MM.1S (cell line): ENCODE measurements at regions not wholly inside any gene's neighbourhood (a gene's known extent, or its start where the extent isn't known, plus 50 kb on each side); places are given as distances from the start of the nearest gene placed in this dataset.

Experiments used
- CTCF ChIP-seq: fragments of 300-600 bp; sonication (generic); IDR thresholded peaks from 2 replicates; pipeline ENCODE4 v1.5.1; 2016; ENCODE audit warnings: antibody characterized with exemption, low read length, mixed read lengths
- EZH2 ChIP-seq: fragments of 300-600 bp; sonication (generic); optimal IDR thresholded peaks from 2 replicates; pipeline ENCODE3; 2017; ENCODE audit warnings: low read depth, mild to moderate bottlenecking, antibody characterized with exemption, low read length, mixed read lengths

- TF ChIP-seq CTCF = no peak
- TF ChIP-seq EZH2 = no peak
Observed at GRCh38 chr3:63015614-63016309, 140.5 kb upstream of the CADPS start.
